Heart right ventricle (tissue), 16 donors: ENCODE measurements at regions not wholly inside any gene's neighbourhood (a gene's known extent, or its start where the extent isn't known, plus 50 kb on each side); places are given as distances from the start of the nearest gene placed in this dataset.

ENCODE experiments used
- ATAC-seq, 8 donors: fragments of 200-7000 bp; cut with Tn5 transposase; one replicate each; pipeline ENCODE4 v1.9.1; 2020; ENCODE audit warnings: mild to moderate bottlenecking in 8 of 8, moderate library complexity in 8 of 8, moderate number of reproducible peaks in 1 of 8
- DNase-seq, 2 donors: peaks; one replicate each; pipeline ENCODE4 v3.0.0-alpha.2; 2020
- H3K27ac ChIP-seq, 10 donors: fragments of 200-600 bp; sonication (generic) in 2 of 10; one replicate each; pipeline versions ENCODE4 v1.5.0 to v1.8.0; 2020 to 2022; ENCODE audit warnings: mild to moderate bottlenecking in 3 of 10
- H3K27me3 ChIP-seq, 7 donors: fragments of 200-600 bp; one replicate each; pipeline ENCODE4 v1.8.0; 2021 to 2022; ENCODE audit warnings: mild to moderate bottlenecking in 2 of 7
- H3K36me3 ChIP-seq, 9 donors: fragments of 200-600 bp; sonication (generic) in 1 of 9; one replicate each; pipeline versions ENCODE4 v1.5.0 to v1.8.0; 2020 to 2022; ENCODE audit warnings: mild to moderate bottlenecking in 2 of 9
- H3K4me1 ChIP-seq, 9 donors: fragments of 200-600 bp; sonication (generic) in 1 of 9; one replicate each; pipeline versions ENCODE4 v1.5.0 to v1.8.0; 2020 to 2022; ENCODE audit warnings: mild to moderate bottlenecking in 4 of 9
- H3K4me3 ChIP-seq, 10 donors: fragments of 200-600 bp; sonication (generic) in 2 of 10; one replicate each; pipeline versions ENCODE4 v1.5.0 to v1.8.0; 2020 to 2022; ENCODE audit warnings: mild to moderate bottlenecking in 7 of 10, moderate library complexity in 2 of 10
- H3K9me3 ChIP-seq, 11 donors: fragments of 200-600 bp in 10 of 11; sonication (generic) in 2 of 11; one replicate each; pipeline versions ENCODE4 v1.5.0 to v1.8.0; 2013 to 2022; ENCODE audit warnings: mild to moderate bottlenecking in 2 of 11, control low read depth in 1 of 11, moderate library complexity in 1 of 11
- WGBS, 2 donors: extraction: QIAGEN DNeasy Blood & Tissue Kit; methylation state at CpG; one replicate each; pipeline ENCODE4 v1.1.7; 2013; ENCODE audit warnings: inconsistent platforms in 1 of 2; 5-methylcytosine and 5-hydroxymethylcytosine counted together
- intact Hi-C, 10 donors: fragments of 100-400 bp; cut with DNase I; formaldehyde crosslinking; loops; one replicate each; pipeline versions ENCODE4 v1.11.1 to v1.14.2; 2022
- TF ChIP-seq, protein P1 (sequence below), 9 donors: fragments of 200-600 bp; sonication (generic) in 2 of 9; IDR thresholded peaks; one replicate each; pipeline versions ENCODE4 v1.5.0 to v1.8.0; 2021 to 2022; ENCODE audit warnings: antibody characterized with exemption in 9 of 9, mild to moderate bottlenecking in 5 of 9, moderate library complexity in 1 of 9
- donor health status: Arrhythmogenic right ventricular cardiomyopathy.
- donor health status: ischemic (EF 13 %, LVEDD 7.1; RV severe dilation, severe dysfunction).
- donor health status: healthy with polysubstance abuse.
- donor health status: DM: no; HTN: yes; CAD: no.
- donor health status: DM: no; HTN: no; CAD: no.
- donor health status: ischemic (EF 25% LVEDD 6.9; RV normal size, moderate dysfunction).
- donor health status: ischemic (EF 25% LVEDD 5.7; RV mildly dilated, moderate dysfunction).
- donor health status: healthy.
- donor health status: DM: yes; HTN: yes; CAD: no.
- donor health status: Ischemic cardiomyopathy.
- donor health status: ischemic (EF 35%, LVEDD 5.7; RV mildly dilated, moderate dysfunction).
- donor health status: nonischemic (EF 11% LVEDD 7.7; RV severe dilation, severe dysfunction).
- donor health status: DM: yes; HTN: yes; CAD: no.
- donor health status: PGD.
- donor health status: ischemic (EF 29% LVEDD 5.4; RV normal size, mild dysfunction).
- donor health status: nonischemic (EF 23%, LVEDD 6.1; RV moderate dilation, normal function).

DNA sequence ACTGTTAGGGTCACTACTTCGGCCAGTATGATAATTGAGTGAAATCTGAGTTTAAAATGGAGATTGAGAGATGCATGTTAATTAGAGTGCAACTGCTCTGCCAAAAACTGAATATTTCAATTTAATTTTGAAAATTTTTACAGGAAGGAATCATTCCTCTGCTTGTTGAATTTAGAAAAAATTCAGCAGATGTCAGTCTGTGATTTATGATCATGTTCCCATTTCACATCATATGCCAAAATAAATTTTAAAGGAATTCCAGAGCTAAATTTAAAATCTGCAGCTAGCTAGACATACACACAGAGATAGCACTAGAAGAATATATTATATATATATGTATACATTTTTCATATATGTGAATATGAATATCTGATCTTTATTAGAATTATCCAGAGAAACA lies 797.6 kb upstream of the TMEM132C start:
- DNase-seq (no peak), ATAC-seq (no peak)
- Histone ChIP-seq H3K27me3 (peaks cover 0 to 2% (median 0%) of the 10 kb centered on the region in 7 donors), H3K27ac (no peak overlapping the region), H3K4me3 (no peak overlapping the region), H3K9me3 (no peaks in the 10 kb centered on the region), H3K4me1 (no peaks in the 10 kb centered on the region), H3K36me3 (no peaks in the 10 kb centered on the region)
- TF ChIP-seq, protein P1, sequence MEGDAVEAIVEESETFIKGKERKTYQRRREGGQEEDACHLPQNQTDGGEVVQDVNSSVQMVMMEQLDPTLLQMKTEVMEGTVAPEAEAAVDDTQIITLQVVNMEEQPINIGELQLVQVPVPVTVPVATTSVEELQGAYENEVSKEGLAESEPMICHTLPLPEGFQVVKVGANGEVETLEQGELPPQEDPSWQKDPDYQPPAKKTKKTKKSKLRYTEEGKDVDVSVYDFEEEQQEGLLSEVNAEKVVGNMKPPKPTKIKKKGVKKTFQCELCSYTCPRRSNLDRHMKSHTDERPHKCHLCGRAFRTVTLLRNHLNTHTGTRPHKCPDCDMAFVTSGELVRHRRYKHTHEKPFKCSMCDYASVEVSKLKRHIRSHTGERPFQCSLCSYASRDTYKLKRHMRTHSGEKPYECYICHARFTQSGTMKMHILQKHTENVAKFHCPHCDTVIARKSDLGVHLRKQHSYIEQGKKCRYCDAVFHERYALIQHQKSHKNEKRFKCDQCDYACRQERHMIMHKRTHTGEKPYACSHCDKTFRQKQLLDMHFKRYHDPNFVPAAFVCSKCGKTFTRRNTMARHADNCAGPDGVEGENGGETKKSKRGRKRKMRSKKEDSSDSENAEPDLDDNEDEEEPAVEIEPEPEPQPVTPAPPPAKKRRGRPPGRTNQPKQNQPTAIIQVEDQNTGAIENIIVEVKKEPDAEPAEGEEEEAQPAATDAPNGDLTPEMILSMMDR (IDR thresholded peaks at IDR 0.05): no peak
- WGBS, 2 donors: 76 to 86% methylated on average over 1 of the region's 1 CpG
- intact Hi-C loops: no loop called here

DNA sequence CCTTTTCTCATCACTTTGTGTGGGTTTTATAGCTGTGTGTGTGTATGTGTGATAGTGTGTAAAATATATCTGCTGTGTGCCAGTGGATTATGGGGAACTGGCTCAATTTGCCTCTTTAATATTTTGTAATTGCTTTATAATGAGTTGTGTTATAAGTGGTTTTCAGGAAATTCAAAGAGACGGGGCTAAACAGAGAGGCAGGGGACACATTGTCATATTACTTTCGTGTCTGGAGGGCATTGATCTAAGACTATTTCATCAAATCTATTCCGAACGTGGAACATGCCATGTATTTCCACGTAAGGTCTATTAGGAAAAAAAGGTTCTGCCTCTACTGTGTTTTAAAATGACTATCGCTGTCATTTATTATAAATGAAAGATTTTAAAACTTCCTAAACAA lies 793.2 kb upstream of the TMEM132C start:
- WGBS, 2 donors: 71 to 72% methylated on average over 6 of the region's 6 CpGs
- intact Hi-C loops: no loop called here
- no peaks in the 10 kb centered on the region for H3K36me3 ChIP-seq
- no peaks in the 10 kb centered on the region for H3K27me3 ChIP-seq
- no peaks in the 10 kb centered on the region for H3K9me3 ChIP-seq
- ATAC-seq (no peak), DNase-seq (no peak)
- H3K4me3 ChIP-seq: no peak overlapping the region
- H3K27ac ChIP-seq: no peak overlapping the region
- H3K4me1 ChIP-seq: no peaks in the 10 kb centered on the region
- TF ChIP-seq, protein P1 (IDR thresholded peaks at IDR 0.05): no peak

DNA sequence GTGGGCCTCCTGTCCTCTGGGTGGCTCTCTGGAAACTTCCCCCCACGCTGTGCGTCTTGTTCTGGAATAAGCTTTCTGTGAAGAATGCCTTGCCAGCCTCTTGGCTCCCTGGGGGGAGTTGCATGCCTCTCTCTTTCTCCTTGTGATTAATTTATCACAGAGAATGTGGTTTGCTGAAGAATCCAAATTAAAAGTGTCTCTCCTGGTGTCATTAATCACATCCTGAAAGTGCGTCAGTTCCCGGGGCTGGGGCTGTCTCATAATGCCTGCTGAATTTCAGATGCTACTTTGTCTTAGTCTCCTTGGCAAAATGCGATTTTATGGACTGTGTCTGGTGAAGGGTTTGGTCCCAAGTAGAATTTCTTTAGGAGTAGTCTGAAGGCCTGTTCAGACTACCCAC lies 787.7 kb upstream of the TMEM132C start:
- no peak overlapping the region for H3K27ac ChIP-seq
- TF ChIP-seq, protein P1 (IDR thresholded peaks at IDR 0.05): no peak
- H3K4me3 ChIP-seq: no peak overlapping the region
- no peaks in the 10 kb centered on the region for H3K27me3 ChIP-seq
- DNase-seq (no peak), ATAC-seq (no peak)
- WGBS, 2 donors: 73 to 75% methylated on average over 5 of the region's 5 CpGs
- intact Hi-C loops: no loop called here
- no peaks in the 10 kb centered on the region for H3K9me3 ChIP-seq
- no peaks in the 10 kb centered on the region for H3K36me3 ChIP-seq
- H3K4me1 ChIP-seq: no peaks in the 10 kb centered on the region

DNA sequence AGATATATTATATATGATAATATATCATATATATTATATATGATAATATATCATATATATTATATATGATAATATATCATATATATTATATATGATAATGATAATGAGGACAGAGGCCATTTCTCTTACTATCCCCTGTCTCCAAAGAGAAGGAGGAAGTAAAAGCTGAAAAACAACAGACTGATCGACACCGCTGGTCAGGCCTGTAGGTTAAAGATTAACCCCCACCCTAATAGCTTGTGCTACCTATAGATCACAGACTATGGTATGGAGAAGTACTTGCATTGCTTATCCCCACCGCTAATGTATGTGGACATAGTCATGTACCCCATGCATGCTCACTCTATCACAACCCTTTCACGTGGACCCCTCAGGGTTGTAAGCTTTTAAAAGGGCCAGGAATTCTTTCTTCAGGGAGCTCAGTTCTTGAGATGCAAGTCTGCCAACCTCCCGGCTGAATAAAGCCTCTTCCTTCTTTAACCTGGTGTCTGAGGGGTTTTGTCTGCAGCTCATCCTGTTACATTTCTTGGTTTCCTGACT lies 786.1 kb upstream of the TMEM132C start:
- DNase-seq (no peak), ATAC-seq (no peak)
- 71 to 95% methylated on average over 5 of the region's 5 CpGs for WGBS, 2 donors
- Histone ChIP-seq H3K36me3 (no peaks in the 10 kb centered on the region), H3K9me3 (no peaks in the 10 kb centered on the region), H3K4me3 (no peak overlapping the region), H3K27me3 (no peaks in the 10 kb centered on the region), H3K4me1 (no peaks in the 10 kb centered on the region), H3K27ac (no peak overlapping the region)
- intact Hi-C loops: no loop called here
- TF ChIP-seq, protein P1 (IDR thresholded peaks at IDR 0.05): no peak
